ENCODE measurements at regions not wholly inside any gene's neighbourhood (a gene's known extent, or its start where the extent isn't known, plus 50 kb on each side); places are given as distances from the start of the nearest gene placed in this dataset.
A peak's percentile ranks its signal among the peaks of the same experiment; 100 is the strongest.

DNA sequence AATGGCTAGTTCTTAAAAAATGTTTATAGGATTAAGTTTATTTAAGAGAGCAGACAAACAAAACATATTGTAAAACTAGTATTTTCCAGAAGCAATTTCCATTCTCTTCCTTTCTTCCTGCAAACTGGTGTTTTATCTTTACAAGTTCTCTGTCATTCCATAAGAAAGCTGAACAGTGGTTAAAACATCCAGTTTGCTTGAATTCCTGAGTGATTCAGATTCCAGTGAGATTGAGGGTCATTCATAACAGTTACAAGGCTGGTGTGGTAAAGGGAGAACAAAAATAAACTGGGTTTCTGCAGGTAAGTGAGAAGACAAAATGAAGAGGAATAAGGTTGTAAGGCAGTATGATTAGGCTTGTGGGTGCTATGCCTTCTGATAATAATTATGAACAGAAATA lies 544.8 kb upstream of the DIPK2B start:
- ChIA-PET CTCF (no interaction called here), POLR2A (no interaction called here)
- no peak overlapping the region for H3K4me3 ChIP-seq (ENCODE audit: low read depth, low read length)
- TF ChIP-seq ZNF19 (tag by site-specific recombination; IDR thresholded peaks at IDR 0.05; ENCODE audit: low read depth) (no peak), ZIC2 (tag by site-specific recombination; IDR thresholded peaks at IDR 0.05) (no peak), ZNF626 (tag by site-specific recombination; IDR thresholded peaks at IDR 0.05) (no peak), ZNF600 (tag by site-specific recombination; IDR thresholded peaks at IDR 0.05) (no peak), ZBTB7A (tag by site-specific recombination; IDR thresholded peaks at IDR 0.05; ENCODE audit: low read depth) (no peak), ZNF610 (tag by site-specific recombination; IDR thresholded peaks at IDR 0.05; ENCODE audit: borderline replicate concordance) (no peak)
- H3K36me3 ChIP-seq (ENCODE audit: control insufficient read depth in 2 of 2, insufficient read depth in 1 of 2, low read length in 2 of 2): peaks cover 6 to 56% of the 10 kb centered on the region in 2 experiments; a peak in 2 of 3 replicates
- H3K4me1 ChIP-seq (ENCODE audit: control insufficient read depth, insufficient read depth, low read length): no peaks in the 10 kb centered on the region
- H3K9me3 ChIP-seq (ENCODE audit: control insufficient read depth, insufficient read depth, low read depth, low read length): no peaks in the 10 kb centered on the region
- no peak overlapping the region for H3K27ac ChIP-seq (ENCODE audit: extremely low read depth, low read depth, low read length)

DNA sequence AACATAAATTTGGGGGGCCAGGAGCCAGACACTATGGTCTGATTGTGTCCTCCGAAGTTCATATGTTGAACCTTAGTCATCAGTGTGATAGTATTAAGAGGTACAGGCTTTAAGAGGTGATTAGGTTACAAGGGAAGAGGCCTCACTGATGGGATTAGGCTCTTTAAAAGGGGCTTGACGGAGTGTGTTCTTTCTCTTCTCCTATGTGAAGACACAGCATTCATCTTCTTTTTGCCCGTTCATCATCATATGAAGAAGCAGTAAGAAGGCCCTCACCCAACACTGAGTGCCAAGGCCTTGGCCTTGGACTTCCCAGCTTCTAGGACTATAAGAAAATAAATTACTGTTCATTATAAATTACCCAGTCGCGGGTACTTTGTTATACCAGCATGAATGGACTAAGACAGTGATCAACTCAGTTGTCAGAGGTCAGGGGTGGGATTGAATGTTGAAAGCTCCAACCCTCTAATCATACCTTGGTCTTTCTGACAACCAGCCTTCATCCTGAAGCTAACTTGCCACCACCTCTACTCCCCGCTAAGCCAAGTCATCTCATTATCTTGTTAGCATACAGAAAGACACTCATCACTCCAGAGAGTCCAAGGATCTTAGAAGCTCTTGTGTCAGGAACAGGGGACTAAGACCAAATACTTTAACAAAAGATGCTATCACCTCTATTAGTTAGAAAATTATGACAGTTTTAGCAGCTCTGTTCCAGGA lies 543.4 kb upstream of the DIPK2B start:
- no peaks in the 10 kb centered on the region for H3K9me3 ChIP-seq (ENCODE audit: control insufficient read depth, insufficient read depth, low read depth, low read length)
- H3K27ac ChIP-seq (ENCODE audit: extremely low read depth, low read depth, low read length): no peak overlapping the region
- H3K36me3 ChIP-seq (ENCODE audit: control insufficient read depth in 2 of 2, insufficient read depth in 1 of 2, low read length in 2 of 2): peaks cover 6 to 45% of the 10 kb centered on the region in 2 experiments; a peak in 2 of 3 replicates
- POLR2A ChIA-PET: no interaction called here
- CTCF ChIA-PET: interaction anchor here (0.7 kb wide), 1 partner anchor 422 kb away, joined by 3 read pairs; no protein-coding TSS in a partner anchor
- no peak overlapping the region for H3K4me3 ChIP-seq (ENCODE audit: low read depth, low read length)
- no peaks in the 10 kb centered on the region for H3K4me1 ChIP-seq (ENCODE audit: control insufficient read depth, insufficient read depth, low read length)
- no peak for TF ChIP-seq ZNF571 (tag by site-specific recombination; IDR thresholded peaks at IDR 0.05)
- TF ChIP-seq ZNF610 (tag by site-specific recombination; IDR thresholded peaks at IDR 0.05; ENCODE audit: borderline replicate concordance): no peak
- no peak for TF ChIP-seq ZNF768 (tag by site-specific recombination; IDR thresholded peaks at IDR 0.05)
- no peak for TF ChIP-seq ZBTB1 (tag by site-specific recombination; IDR thresholded peaks at IDR 0.05)
- no peak for TF ChIP-seq ZNF214 (tag by site-specific recombination; IDR thresholded peaks at IDR 0.05; ENCODE audit: borderline replicate concordance)

DNA sequence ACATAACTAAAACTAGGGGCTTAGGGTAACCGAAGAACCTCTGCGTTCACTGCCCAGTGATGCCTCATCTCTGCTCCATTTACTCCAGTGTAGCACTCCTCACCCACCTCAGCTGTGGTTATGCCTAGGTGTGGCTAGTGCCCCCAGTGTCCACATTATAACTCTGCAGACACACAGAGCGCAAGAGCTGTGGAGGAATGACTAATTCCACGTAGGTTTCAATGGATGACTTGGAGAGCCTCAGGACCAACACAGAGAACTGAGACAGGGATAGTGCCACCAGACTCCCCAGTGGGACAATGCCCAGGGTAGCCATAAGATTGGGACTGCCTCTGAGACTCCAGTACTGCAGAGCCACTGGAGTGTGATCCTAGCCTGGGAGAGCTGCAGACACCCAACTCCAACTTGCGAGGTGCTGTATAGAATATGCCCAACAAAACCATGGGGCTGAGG lies 542.4 kb upstream of the DIPK2B start:
- POLR2A ChIA-PET: no interaction called here
- H3K9me3 ChIP-seq (ENCODE audit: control insufficient read depth, insufficient read depth, low read depth, low read length): no peaks in the 10 kb centered on the region
- CTCF ChIA-PET: interaction anchor here (0.5 to 0.9 kb wide), 3 partner anchors 12 to 690 kb away, joined by 3 to 5 read pairs (median 3); no protein-coding TSS in a partner anchor

DNA sequence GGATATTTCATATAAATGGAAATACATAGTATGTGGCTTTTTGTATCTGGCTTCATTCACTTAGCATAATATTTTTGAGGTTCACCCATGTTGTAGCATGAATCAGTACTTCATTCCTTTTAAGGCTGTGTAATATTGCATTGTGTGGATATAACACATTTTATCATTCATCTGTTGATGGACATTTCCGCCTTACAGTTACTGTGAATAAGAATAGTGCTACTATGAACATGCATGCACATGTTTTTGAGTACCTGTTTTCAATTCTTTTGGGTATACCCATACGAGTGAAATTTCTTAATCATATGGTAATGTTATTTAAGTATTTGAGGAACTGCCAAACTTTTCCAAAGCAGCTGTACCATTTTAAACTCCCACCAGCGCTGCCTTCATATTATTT lies 539.6 kb upstream of the DIPK2B start:
- CTCF ChIA-PET: no interaction called here
- TF ChIP-seq ZNF239 (tag by site-specific recombination; IDR thresholded peaks at IDR 0.05) (no peak), OSR2 (tag by site-specific recombination; IDR thresholded peaks at IDR 0.05) (no peak), BCL11B (tag by site-specific recombination; IDR thresholded peaks at IDR 0.05; ENCODE audit: low read depth) (no peak), ZNF473 (tag by site-specific recombination; IDR thresholded peaks at IDR 0.05) (no peak), ZFP69B (tag by site-specific recombination; IDR thresholded peaks at IDR 0.05) (no peak), ZIC2 (tag by site-specific recombination; IDR thresholded peaks at IDR 0.05) (no peak), ZNF112 (tag by site-specific recombination; IDR thresholded peaks at IDR 0.05) (no peak), ZNF24 (tag by site-specific recombination; IDR thresholded peaks at IDR 0.05) (no peak), ZNF621 (tag by site-specific recombination; IDR thresholded peaks at IDR 0.05) (no peak)
- TF ChIP-seq, protein P1, sequence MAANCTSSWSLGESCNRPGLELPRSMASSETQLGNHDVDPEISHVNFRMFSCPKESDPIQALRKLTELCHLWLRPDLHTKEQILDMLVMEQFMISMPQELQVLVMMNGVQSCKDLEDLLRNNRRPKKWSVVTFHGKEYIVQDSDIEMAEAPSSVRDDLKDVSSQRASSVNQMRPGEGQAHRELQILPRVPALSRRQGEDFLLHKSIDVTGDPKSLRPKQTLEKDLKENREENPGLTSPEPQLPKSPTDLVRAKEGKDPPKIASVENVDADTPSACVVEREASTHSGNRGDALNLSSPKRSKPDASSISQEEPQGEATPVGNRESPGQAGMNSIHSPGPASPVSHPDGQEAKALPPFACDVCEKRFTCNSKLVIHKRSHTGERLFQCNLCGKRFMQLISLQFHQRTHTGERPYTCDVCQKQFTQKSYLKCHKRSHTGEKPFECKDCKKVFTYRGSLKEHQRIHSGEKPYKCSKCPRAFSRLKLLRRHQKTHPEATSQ (tag by site-specific recombination; IDR thresholded peaks at IDR 0.05): no peak
- Histone ChIP-seq H3K4me3 (ENCODE audit: low read depth, low read length) (no peak overlapping the region), H3K36me3 (ENCODE audit: control insufficient read depth in 2 of 2, insufficient read depth in 1 of 2, low read length in 2 of 2) (peaks cover 0 to 11% of the 10 kb centered on the region in 2 experiments; a peak in 1 of 3 replicates), H3K4me1 (ENCODE audit: control insufficient read depth, insufficient read depth, low read length) (no peaks in the 10 kb centered on the region), H3K27ac (ENCODE audit: extremely low read depth, low read depth, low read length) (no peak overlapping the region), H3K9me3 (ENCODE audit: control insufficient read depth, insufficient read depth, low read depth, low read length) (no peaks in the 10 kb centered on the region)
- POLR2A ChIA-PET: no interaction called here

More for the DNA sequence above, 542.4 kb upstream of the DIPK2B start:
- Histone ChIP-seq H3K36me3 (ENCODE audit: control insufficient read depth in 2 of 2, insufficient read depth in 1 of 2, low read length in 2 of 2) (peaks cover 6 to 39% of the 10 kb centered on the region in 2 experiments; a peak in 2 of 3 replicates), H3K4me1 (ENCODE audit: control insufficient read depth, insufficient read depth, low read length) (no peaks in the 10 kb centered on the region), H3K27ac (ENCODE audit: extremely low read depth, low read depth, low read length) (no peak overlapping the region), H3K4me3 (ENCODE audit: low read depth, low read length) (no peak overlapping the region)
- no peak for TF ChIP-seq ZNF239 (tag by site-specific recombination; IDR thresholded peaks at IDR 0.05)
- TF ChIP-seq, protein P2, sequence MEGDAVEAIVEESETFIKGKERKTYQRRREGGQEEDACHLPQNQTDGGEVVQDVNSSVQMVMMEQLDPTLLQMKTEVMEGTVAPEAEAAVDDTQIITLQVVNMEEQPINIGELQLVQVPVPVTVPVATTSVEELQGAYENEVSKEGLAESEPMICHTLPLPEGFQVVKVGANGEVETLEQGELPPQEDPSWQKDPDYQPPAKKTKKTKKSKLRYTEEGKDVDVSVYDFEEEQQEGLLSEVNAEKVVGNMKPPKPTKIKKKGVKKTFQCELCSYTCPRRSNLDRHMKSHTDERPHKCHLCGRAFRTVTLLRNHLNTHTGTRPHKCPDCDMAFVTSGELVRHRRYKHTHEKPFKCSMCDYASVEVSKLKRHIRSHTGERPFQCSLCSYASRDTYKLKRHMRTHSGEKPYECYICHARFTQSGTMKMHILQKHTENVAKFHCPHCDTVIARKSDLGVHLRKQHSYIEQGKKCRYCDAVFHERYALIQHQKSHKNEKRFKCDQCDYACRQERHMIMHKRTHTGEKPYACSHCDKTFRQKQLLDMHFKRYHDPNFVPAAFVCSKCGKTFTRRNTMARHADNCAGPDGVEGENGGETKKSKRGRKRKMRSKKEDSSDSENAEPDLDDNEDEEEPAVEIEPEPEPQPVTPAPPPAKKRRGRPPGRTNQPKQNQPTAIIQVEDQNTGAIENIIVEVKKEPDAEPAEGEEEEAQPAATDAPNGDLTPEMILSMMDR (tag by site-specific recombination; IDR thresholded peaks at IDR 0.05): 0 out of 2 replicates have a peak, but pooled peaks have one; percentile 20

Data from HEK293 (cell line).